Right hindlimb (tissue), 1 donor: ENCODE measurements at regions not wholly inside any gene's neighbourhood (a gene's known extent, or its start where the extent isn't known, plus 50 kb on each side); places are given as distances from the start of the nearest gene placed in this dataset.
A peak's percentile ranks its signal among the peaks of the same experiment; 100 is the strongest.
"Not testable (repeated sequence)": the region's sequence is repeated elsewhere in the genome, so short reads cannot be mapped to it uniquely, and the experiment has no call there.

ENCODE experiments used
- DNase-seq: peaks from one replicate; pipeline ENCODE4 v3.0.0-alpha.2; 2018

DNA sequence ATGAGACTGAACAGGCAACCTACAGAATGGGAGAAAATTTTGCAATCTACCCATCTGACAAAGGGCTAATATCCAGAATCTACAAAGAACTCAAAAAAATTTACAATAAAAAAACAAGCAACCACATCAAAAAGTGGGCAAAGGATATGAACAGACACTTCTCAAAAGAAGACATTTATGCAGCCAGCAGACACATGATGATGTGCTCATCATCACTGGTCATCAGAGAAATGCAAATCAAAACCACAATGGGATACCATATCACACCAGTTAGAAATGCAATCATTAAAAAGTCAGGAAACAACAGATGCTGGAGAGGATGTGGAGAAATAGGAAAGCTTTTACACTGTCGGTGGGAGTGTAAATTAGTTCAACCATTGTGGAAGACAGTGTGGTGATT is 51.7 kb upstream of the PAXBP1 start:
- DNase-seq = not testable (repeated sequence)

DNA sequence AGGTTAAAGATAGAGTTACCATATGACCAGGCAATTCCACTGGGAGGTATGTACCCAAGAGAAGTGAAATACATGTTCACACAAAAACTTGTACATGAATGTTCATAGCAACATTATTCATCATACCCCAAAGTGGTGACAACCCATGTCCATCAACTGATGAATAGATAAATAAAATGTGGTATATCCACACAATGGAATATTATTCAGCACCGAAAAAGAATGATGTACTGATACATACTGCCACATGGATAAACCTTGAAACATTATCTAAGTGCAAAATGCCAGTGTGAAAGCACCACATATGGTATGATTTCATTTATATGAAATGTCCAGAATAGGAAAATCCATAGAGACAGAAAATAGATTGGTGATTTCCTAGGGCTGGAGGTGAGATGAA is 53.4 kb upstream of the PAXBP1 start:
- no peak for DNase-seq

DNA sequence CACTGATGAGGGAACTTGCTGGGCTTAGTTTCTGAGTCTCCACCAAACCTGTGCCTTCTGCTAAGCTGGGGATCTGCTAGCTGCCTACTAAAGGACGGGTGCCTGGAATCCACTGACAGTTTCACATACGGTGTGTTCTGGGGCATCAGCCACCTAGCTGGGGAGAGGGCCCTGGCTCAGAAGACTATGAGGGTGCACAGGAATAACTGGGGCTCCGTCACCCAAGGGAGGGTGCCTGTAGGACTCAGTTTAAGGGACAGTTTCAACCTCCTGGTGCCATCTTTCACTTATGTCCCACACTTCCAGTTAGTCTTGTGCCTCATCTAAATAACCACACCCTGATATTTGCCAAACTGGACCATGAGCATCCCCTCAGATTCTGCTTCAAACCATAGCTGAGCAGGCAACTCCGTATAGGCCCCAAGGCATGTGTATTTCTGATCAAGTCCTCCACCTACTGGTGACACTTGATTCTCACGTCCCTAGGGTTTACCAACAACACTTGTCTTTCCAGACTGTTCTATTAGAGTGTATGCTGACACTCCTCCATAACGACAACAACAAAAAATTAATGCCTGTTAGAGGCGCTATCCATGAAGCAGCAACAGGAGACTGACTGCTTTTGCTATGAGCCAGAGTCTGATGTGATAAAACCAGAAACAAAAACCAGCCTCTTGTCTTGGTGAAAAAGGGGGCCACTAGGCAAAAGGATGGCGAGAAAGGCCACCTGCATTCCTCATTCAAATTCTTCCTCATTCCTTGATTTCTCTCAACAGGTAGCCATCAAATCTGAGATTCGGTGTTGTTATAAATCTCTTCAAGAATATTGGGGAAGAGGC is 55.0 kb upstream of the PAXBP1 start:
- peak; percentile 27 for DNase-seq

DNA sequence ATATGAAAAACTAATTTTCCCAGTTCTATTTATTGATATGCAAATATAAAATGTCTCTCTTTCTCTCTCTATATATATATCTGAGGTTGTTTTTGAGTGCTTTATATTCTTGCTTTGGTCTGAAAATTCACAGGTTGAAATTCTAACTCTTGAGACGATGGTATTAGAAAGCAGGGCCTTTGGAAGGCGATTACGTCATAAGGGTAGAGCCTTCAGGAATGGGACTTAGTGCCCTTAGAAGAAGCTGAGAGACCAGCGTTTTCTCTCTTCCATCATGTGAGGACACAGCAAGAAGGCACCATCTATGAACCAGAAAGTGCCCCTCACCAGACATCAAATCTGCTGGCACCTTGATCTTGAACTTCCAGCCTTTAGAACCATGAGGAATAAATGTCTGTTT is 57.4 kb upstream of the PAXBP1 start:
- DNase-seq = no peak

DNA sequence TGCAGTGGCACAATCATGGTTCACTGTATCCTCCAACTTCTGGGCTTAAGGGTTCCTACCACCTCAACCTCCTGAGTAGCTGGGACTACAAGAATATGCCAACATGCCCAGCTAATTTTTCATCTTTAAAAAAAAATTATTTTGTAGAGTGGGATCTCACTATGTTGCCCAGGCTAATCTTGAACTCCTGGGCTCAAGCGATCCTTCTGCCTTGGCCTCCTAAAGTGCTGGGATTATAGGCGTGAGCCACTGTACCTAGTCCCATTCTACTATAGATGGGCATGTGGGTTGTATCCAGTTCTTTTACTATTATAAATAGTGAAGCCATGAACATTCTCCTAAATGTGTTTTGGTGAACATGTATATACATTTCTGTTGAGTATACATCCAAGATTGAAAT is 57.9 kb upstream of the PAXBP1 start:
- no peak for DNase-seq

DNA sequence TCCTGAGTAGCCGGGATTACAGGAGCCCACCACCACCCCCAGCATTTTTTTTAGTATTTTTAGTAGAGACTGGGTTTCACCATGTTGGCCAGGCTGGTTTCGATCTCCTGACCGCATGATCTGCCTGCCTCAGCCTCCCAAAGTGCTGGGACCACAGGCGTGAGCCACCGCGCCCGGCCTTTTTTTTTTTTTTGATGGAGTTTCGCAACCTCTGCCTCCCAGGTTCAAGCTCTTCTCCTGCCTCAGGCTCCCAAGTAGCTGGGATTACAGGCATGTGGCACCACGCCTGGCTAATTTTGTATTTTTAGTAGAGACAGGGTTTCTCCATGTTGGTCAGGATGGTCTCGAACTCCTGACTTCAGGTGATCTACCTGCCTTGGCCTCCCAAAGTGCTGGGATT is 60.2 kb upstream of the PAXBP1 start:
- not testable (repeated sequence) for DNase-seq

DNA sequence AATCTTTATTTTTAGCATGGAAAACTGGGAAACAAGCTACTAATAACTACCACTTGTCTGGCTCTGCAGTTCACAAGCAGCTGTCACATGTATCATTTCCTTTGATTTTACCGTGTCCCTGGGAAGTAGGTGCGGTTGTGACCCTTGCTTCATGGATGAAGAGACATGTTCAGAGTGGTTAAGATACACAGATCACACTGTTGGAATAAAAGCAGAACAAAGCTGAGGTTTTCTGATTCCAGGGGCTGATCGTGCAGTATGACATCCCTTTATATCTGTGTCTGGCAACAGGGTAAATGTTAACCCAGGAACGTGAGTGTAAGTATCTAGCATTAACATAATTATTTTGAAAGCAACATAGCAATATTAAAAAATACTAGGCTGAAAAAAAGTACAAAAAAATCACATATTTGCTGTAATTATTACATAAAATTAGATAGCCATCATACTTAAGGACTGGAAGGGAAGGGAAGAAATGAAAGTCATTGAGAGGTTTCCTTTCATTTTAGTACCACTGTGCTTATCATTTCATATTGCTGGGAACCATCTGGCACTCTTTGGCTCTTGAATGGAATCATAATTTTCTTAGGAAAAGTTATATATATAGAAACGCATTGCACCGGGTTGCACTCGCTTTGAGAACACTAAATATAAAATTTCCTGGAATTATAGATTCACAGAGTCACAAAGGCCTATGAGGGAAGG is 62.8 kb upstream of the PAXBP1 start:
- no peak for DNase-seq

DNA sequence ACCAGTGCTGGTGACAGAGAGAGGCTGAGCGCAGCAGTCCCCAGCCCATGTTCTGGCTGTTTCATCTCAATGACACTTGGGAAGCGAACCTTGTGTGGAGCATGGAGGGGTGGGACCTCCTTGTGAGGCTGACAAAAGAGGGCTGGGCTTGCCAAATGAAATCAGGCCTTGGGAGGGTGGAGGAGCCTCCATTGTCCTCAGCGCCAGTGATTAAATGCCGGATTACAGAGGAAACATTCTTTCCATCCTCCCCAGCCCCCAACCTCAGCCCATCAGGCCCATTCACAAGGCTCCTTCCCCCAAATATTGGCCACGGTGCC is 63.3 kb upstream of the PAXBP1 start:
- no peak for DNase-seq

DNA sequence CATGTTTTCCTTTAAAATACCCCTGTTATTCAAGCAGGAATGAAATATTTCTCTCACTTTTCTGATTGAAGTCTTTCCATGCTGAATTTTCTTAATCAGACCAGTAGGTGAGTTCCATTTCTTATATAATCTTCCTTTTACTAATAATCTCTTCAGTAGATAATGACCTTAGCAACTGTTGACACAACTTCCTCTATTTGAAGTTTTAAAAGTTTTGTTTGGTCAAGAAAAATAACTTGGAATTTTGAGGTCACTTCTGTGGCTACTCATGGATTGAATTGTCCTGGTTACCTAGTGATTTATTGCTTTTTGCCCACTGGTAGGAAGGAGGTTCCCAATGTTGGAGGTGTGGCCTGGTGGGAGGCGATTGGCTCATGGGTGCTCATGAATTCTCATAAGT is 70.6 kb upstream of the PAXBP1 start:
- no peak for DNase-seq

DNA sequence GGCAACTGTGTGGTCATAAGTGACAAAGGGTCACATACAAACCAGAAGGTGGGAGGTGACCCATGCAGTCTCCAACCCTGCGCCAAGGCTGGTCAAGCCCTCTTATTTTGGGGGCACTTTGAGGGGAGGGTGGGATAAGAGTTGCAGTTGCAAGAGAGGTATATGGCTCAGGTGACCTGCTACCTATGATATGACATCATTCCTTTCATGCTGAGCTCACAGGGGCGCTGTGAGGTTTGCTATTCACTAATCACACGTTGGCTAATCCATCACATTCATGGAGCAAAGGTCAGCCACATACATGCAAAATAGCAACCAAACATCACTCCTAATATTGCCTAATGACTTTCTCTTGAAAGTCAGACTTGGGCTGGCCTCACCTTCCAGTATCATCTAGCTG is 72.0 kb upstream of the PAXBP1 start:
- DNase-seq = no peak

DNA sequence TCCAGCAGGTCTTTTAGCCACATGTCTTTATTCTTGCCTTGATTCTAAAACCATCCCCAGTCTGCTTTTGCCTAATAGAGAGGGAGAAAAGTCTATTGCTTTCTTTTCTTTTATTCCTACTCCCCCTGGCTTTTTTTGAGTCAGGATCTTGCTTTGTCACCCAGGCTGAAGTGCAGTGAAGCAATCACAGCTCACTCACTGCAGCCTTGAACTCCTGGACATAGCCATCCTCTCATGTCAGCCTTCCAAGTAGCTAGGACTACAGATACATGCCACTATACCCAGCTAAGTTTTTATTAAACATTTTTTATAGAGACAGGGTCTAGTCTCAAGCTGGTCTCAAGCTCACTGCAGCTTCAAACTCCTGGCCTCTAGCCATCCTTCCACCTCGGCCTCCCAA is 72.5 kb upstream of the PAXBP1 start:
- DNase-seq = no peak

DNA sequence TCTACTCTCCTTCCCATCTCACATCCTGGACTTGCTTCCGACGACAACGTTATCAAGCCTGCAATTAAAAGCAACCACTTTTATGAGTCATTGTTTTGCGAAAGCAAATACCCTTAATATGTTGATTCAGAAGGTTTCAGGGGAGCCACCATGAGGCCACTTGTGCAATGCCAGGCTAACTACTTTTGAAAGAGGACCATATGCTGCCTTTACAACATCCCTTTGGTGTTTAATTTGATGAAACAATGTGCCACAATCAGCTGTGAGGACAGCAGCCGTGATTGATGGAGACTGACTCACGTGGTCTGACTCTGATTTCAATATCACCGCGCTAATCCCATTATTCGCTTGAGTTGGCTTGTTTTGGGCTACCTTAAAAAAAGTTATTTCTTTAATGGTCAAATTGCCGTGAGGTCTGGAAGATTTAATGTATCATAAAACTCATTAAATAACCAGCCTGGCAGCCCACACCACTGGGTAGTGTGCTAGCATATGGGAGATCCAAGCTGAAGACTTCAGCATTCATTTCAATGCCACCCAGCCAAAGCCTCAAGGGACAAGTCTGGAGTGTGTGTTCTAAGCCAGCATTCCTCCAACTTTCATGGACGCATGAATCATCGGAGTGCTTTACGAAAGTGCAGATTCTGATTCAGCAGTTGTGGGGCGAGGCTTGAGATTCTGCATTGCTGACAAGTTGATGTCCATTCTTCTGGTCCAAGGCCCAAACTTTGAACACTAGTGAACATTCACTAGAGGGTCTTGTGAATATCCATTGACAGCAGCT is 73.3 kb upstream of the PAXBP1 start:
- DNase-seq = no peak

DNA sequence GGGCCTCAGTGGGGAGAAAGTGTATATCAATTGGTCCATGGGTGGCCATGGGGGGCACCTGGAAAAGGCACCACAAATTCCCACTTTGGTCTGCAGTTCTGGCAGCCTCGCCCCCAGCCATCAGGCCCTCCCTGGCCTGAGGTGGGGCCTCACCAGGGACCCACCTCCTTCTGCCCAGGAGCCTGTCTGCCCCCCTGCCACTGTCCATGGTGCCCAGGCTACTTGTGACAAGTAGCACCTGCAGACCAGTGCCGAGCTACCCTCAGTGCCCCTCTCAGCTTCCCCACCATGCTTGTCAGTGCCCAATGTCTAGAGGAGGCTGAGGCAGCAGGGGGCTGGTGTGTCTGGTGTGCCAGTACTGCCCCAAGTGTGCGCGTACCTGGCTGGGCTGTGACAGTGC is 87.1 kb upstream of the PAXBP1 start:
- no peak for DNase-seq

DNA sequence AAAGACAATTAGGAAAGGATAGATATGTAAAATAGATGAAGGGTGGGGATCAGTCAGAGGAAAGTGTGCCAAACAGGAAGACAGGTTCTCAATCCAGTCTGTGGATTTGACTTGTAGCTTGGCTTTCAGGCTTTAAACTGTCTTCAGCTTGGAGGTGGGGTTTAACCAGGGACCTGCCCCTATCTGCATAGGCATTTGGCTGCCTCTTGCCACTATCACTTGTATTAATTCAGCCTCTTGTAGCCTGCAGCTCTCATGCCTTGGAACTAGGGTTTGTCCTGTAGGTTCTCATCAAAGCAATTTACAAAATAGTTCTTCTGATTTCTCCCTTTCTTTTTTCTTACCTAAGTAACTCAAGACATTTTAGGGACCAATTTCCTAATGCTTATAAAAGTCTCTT is 88.8 kb upstream of the PAXBP1 start:
- no peak for DNase-seq

DNA sequence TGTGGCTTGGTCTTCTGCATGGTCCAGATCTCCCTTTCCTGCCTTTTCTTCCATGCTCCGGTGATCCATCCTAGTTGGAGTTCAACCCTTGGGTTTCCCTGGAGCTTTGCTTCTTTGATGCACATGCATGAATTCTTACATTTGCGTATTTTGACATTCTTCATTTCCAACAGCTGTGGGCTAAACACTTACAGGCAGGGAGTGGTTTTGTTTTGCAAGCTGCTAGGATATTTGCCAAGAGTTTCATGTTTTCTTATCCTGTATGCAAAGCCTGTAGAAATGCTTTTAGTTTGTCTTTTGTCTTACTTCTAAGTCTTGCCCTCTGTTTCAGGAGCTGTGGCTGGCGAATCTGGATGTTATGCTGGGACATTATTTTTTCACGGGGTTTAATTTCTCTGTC is 90.3 kb upstream of the PAXBP1 start:
- DNase-seq = no peak

DNA sequence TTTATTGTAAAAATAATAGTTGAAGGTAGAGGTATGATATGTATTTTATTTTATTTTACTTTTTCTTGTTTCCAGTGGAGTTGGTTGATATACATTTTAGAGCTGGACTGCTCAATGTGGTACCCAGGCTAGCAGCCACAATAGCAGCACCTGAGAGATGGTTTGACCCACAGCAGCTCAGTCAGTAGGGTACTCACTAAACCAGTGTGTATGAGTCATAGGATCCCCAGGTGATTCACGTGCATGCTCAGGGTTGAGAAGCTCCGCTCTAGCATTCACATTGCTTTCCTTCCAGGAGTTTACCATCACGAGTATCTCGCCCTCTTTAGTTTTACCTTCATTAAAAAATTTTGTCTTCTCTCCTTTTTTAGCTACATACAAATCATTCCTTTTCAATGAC is 96.0 kb upstream of the PAXBP1 start:
- no peak for DNase-seq

DNA sequence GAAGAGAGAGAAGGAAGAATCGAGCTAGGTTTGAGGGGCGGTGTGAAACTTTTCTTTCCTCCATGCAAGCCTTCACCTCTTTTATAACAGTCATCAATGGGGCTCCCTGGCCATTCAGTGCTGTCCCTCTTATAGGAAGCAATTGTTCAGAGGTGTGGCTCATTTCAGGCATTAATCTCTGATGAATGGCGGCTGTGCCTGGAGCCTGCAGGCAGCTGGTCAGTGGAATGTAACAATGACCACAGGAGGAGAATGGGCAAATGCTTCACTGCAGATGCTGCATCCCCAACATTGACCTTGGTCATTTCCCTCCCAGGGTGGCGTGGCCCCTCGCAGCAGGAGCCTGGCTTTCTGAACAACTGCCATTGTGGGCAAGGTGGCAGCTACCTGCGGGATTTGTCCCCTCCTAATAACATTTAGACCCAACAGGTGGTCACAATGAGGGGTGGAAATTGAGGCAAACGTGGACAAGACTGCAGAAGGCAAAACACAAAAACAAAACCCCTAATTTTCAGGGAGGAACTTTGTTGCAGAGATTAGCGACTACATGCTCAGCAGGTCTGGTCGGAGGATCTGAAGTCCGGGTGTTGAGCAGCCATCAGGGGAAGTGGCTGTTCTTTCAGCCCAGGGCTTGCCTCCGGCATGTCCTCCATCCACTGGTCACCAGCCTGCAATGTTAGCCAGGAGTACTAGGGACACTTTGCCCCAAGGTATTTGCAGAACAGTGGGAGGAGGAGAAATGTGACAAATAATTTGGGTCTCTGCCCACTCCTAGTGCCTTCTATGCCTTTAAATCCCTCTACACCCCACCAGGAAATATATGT is 97.3 kb upstream of the PAXBP1 start:
- no peak for DNase-seq

DNA sequence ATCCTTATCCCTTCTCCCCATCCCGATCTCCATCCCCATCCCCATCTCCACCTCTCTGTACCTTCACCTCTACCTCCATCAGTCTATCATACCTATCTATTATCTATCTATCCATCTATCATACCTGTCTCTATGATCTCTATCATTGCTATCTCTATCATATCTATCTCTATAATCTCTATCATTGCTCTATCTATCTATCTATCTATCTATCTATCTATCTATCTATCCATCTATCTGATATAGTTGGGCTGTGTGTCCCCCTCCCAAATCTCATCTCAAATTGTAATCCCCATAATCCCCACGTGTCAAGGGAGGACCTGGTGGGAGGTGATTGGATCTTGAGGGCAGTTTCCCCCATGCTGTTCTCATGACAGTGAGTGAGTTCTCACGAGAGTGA is 97.9 kb upstream of the PAXBP1 start:
- DNase-seq = no peak

DNA sequence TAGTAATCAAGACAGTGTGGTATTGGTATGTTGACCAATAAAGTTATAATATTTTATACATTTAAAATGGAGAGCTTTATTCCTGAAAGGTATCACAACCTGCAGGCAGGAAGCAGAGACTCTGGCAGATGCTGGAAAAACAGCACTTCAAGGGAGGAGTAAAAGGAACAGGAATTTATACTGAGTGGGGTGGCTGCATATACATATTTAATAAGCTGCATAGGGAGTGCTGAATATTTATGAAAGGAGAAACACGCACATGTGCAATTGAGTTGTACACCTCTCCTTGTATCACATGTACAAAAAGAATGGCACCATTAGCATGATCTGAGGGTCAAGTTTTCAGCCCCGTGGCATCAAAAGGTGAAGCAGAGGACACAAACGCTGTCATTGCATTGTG is 104.9 kb upstream of the PAXBP1 start:
- no peak for DNase-seq

DNA sequence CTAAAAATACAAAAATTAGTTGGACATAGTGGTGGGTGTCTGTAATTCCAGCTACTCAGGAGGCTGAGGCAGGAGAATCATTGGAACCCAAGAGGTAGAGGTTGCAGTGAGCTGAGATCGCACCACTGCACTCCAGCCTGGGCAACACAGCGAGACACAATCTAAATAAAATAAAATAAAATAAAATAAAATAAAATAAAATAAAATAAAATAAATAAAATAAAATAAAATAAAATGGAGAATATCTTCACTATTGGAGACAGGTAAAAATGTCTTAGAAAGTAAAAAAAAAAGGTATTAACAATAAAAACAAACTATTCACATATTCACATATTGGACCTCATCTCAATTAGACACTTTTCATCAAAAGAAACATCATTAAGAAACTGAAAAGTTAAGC is 106.3 kb upstream of the PAXBP1 start:
- not testable (repeated sequence) for DNase-seq

DNA sequence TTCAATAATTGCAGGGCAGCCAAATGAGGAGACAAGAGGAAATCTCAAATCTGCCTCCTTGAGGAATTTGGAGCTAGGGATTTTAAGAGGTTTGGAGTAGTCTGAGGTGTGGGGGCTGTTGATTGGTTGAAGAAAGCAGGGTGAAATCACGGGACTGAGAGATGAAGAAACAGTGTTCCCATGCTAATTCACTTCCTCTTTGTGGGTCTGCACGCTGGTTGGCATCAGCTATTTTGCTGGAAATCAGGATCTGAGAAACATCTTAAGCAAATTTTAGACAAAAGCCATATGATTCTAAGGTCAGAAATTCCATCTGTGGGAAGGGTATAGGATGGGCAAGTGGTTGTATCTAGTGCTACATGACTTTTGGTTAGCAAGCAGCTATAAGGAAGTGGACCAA is 107.1 kb upstream of the PAXBP1 start:
- no peak for DNase-seq

DNA sequence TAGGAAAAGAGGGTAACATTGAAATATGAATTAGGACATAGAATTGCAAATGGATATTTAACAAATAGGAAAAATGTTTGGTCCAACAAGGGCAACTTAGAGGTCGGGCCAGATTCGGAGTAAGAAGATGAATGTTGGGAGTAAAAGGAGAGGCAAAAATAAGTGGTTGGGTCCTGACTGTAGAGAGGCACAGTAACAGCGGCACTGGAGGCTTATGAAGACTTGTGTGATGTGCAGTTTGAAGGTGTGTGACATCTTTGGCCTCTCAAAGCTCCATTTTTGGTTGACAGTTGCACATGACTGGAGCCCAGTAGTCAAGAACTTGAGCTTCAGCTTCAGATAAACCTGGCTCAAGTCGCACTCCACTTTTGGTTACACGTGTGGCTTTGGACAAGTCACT is 109.9 kb upstream of the PAXBP1 start:
- no peak for DNase-seq

DNA sequence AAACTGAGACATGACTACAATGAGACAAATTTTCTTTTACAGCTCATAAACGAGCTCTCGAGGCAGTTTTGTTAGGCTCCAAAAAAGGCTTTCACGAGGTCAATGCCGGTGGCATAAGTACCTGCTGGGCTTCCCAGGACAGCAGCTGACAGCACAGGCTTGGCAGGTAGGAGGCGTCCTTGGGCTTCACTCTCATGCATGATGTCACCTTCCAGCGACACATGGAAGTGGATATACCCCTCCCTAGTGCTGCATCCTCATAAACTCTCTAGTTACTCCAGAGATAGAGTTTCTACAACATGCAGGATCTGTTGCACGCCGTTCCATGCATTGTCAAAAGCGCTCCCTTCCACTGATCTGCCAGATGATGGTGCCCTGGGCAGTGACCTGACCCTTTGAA is 112.5 kb upstream of the PAXBP1 start:
- no peak for DNase-seq
